H9 (cell line): ENCODE measurements at regions not wholly inside any gene's neighbourhood (a gene's known extent, or its start where the extent isn't known, plus 50 kb on each side); places are given as distances from the start of the nearest gene placed in this dataset.

Experiments
- DNase-seq: peaks from one replicate; pipeline ENCODE4 v3.0.0-alpha.2; 2017
- H2AFZ ChIP-seq: one replicate; pipeline ENCODE4 v1.6.1; 2013; ENCODE audit warnings: mild to moderate bottlenecking, low read length, control low read depth, moderate library complexity
- H2AK5ac ChIP-seq: 2 replicates; pipeline ENCODE4 v1.6.1; 2013; ENCODE audit warnings: low read length, control low read depth, mixed read lengths; ENCODE audit not compliant: insufficient read length
- H2BK120ac ChIP-seq: one replicate; pipeline ENCODE4 v1.6.1; 2013; ENCODE audit warnings: low read depth, mild to moderate bottlenecking, low read length, control low read depth, inconsistent platforms; ENCODE audit not compliant: poor library complexity, severe bottlenecking
- H2BK12ac ChIP-seq: 2 replicates; pipeline ENCODE4 v1.6.1; 2013; ENCODE audit warnings: low read length, control low read depth, mixed read lengths, low read depth; ENCODE audit not compliant: insufficient read length
- H2BK15ac ChIP-seq: 2 replicates; pipeline ENCODE4 v1.6.1; 2013; ENCODE audit warnings: low read depth, low read length, control low read depth
- H2BK20ac ChIP-seq: one replicate; pipeline ENCODE4 v1.6.1; 2013; ENCODE audit warnings: low read depth, mild to moderate bottlenecking, low read length, control low read depth, inconsistent platforms; ENCODE audit not compliant: poor library complexity, severe bottlenecking
- H2BK5ac ChIP-seq: 2 replicates; pipeline ENCODE4 v1.6.1; 2013; ENCODE audit warnings: low read length, control low read depth, mixed read lengths; ENCODE audit not compliant: insufficient read length
- H3K14ac ChIP-seq: 2 replicates; pipeline ENCODE4 v1.6.1; 2013; ENCODE audit warnings: low read length, control low read depth; ENCODE audit not compliant: insufficient read depth
- H3K18ac ChIP-seq: 2 replicates; pipeline ENCODE4 v1.6.1; 2013; ENCODE audit warnings: low read depth, mild to moderate bottlenecking, mixed read lengths, low read length, control low read depth; ENCODE audit not compliant: insufficient read length
- H3K23ac ChIP-seq: 2 replicates; pipeline ENCODE4 v1.6.1; 2013; ENCODE audit warnings: low read length, control low read depth, mixed read lengths, low read depth; ENCODE audit not compliant: insufficient read length
- H3K23me2 ChIP-seq: 2 replicates; pipeline ENCODE4 v1.6.1; 2013; ENCODE audit warnings: low read depth, mild to moderate bottlenecking, mixed read lengths, low read length, control low read depth; ENCODE audit not compliant: insufficient read length, poor library complexity, severe bottlenecking
- H3K27ac ChIP-seq: 2 replicates; pipeline ENCODE4 v1.5.1; 2013; ENCODE audit warnings: low read length, control low read depth, mixed read lengths, low read depth; ENCODE audit not compliant: insufficient read length
- H3K27me3 ChIP-seq: 2 replicates; pipeline ENCODE4 v1.6.1; 2013; ENCODE audit warnings: low read length, control low read depth, inconsistent platforms; ENCODE audit not compliant: insufficient read depth
- H3K4ac ChIP-seq: 2 replicates; pipeline ENCODE4 v1.6.1; 2013; ENCODE audit warnings: low read depth, mild to moderate bottlenecking, control low read depth, inconsistent platforms, low read length, moderate library complexity
- H3K4me1 ChIP-seq: 2 replicates; pipeline ENCODE4 v1.6.1; 2013; ENCODE audit warnings: low read length, control low read depth, inconsistent platforms; ENCODE audit not compliant: insufficient read depth
- H3K4me2 ChIP-seq: 2 replicates; pipeline ENCODE4 v1.6.1; 2013; ENCODE audit warnings: low read length, control low read depth, mixed read lengths; ENCODE audit not compliant: insufficient read length, insufficient read depth
- H3K56ac ChIP-seq: 2 replicates; pipeline ENCODE4 v1.6.1; 2013; ENCODE audit warnings: low read depth, mild to moderate bottlenecking, mixed read lengths, low read length, control low read depth; ENCODE audit not compliant: insufficient read length
- H3K79me1 ChIP-seq: 2 replicates; pipeline ENCODE4 v1.6.1; 2013; ENCODE audit warnings: low read depth, mild to moderate bottlenecking, moderate library complexity, low read length, control low read depth, inconsistent platforms; ENCODE audit not compliant: insufficient read depth, poor library complexity, severe bottlenecking
- H3K79me2 ChIP-seq: 2 replicates; pipeline ENCODE4 v1.6.1; 2013; ENCODE audit warnings: low read length, control low read depth, inconsistent platforms; ENCODE audit not compliant: insufficient read depth
- H3K9ac ChIP-seq: 2 replicates; pipeline ENCODE4 v1.6.1; 2013; ENCODE audit warnings: low read length, control low read depth, mixed read lengths; ENCODE audit not compliant: insufficient read length; ENCODE audit errors: extremely low read depth
- H3K9me3 ChIP-seq: one replicate; pipeline ENCODE4 v1.6.1; 2013; ENCODE audit warnings: low read depth, low read length, inconsistent platforms; ENCODE audit not compliant: control insufficient read depth
- H3T11ph ChIP-seq: one replicate; pipeline ENCODE4 v1.6.1; 2013; ENCODE audit warnings: mild to moderate bottlenecking, low read length, control low read depth, inconsistent platforms
- H4K20me1 ChIP-seq: one replicate; pipeline ENCODE4 v1.6.1; 2013; ENCODE audit not compliant: control insufficient read depth, insufficient read length, insufficient read depth
- H4K5ac ChIP-seq: 2 replicates; pipeline ENCODE4 v1.6.1; 2013; ENCODE audit warnings: low read depth, mild to moderate bottlenecking, mixed read lengths, low read length, control low read depth; ENCODE audit not compliant: insufficient read length
- H4K8ac ChIP-seq: replicated peaks from 2 replicates; pipeline ENCODE4 v1.6.1; 2013; ENCODE audit warnings: low read length, control low read depth, mixed read lengths, low read depth; ENCODE audit not compliant: insufficient read length
- H4K91ac ChIP-seq: 2 replicates; pipeline ENCODE4 v1.6.1; 2013; ENCODE audit warnings: low read depth, mild to moderate bottlenecking, moderate library complexity, mixed read lengths, low read length, control low read depth; ENCODE audit not compliant: insufficient read length
- H3K27ac Mint-ChIP-seq, 3 experiments: 2 replicates in 2 of 3; 3 replicates in 1 of 3; pipeline ENCODE4 v1.8.0; 2020 to 2021; ENCODE audit warnings: mixed read lengths in 3 of 3, mild to moderate bottlenecking in 1 of 3, moderate library complexity in 1 of 3
- H3K27me3 Mint-ChIP-seq: 2 replicates; pipeline ENCODE4 v1.8.0; 2021; ENCODE audit warnings: low read depth, mild to moderate bottlenecking, moderate library complexity, mixed read lengths
- H3K36me3 Mint-ChIP-seq, 3 experiments: 2 replicates in 2 of 3; 3 replicates in 1 of 3; pipeline ENCODE4 v1.8.0; 2020 to 2021; ENCODE audit warnings: low read depth in 3 of 3, mixed read lengths in 3 of 3; ENCODE audit not compliant: insufficient read depth in 1 of 3
- H3K4me1 Mint-ChIP-seq, 2 experiments: 2 replicates each; pipeline ENCODE4 v1.8.0; 2020; ENCODE audit warnings: mixed read lengths in 2 of 2
- H3K4me3 Mint-ChIP-seq, 2 experiments: 2 replicates in 1 of 2; 3 replicates in 1 of 2; pipeline ENCODE4 v1.8.0; 2020 to 2021; ENCODE audit warnings: mild to moderate bottlenecking in 2 of 2, mixed read lengths in 2 of 2, moderate library complexity in 1 of 2
- H3K9me3 Mint-ChIP-seq, 2 experiments: 2 replicates in 1 of 2; 3 replicates in 1 of 2; pipeline ENCODE4 v1.8.0; 2020; ENCODE audit warnings: mild to moderate bottlenecking in 2 of 2, mixed read lengths in 2 of 2, moderate library complexity in 1 of 2
- CTCF ChIP-seq: fragments of 200-600 bp; sonication (generic); conservative IDR thresholded peaks from 3 replicates; pipeline ENCODE4 v1.8.0; 2021; ENCODE audit warnings: antibody characterized with exemption, mild to moderate bottlenecking
- WGBS: extraction: QIAGEN DNeasy Blood & Tissue Kit; methylation state at CpG from one replicate; pipeline ENCODE4 v1.1.7; 2013; ENCODE audit warnings: missing lambda C conversion rate, low lambda C conversion rate, mixed read lengths; ENCODE audit not compliant: insufficient read length; ENCODE audit errors: extremely low coverage; 5-methylcytosine and 5-hydroxymethylcytosine counted together

DNA sequence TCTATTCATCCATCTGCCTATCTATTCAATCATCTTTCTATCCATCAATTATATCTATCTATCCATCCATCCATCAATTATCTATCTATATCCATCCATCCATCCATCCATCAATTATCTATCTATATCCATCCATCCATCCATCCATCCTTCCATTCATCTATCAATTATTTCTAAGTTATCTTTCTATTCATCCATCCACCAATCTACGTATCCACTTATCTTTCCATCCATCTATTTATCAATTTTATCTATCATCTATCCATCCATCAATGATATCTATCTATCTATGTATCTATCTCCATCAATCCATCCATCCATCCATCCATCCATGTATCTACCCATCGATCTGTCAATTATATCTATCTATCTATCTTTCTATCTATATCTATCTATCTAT, 158.4 kb upstream of the ZKSCAN2 start:
- Histone ChIP-seq H2BK5ac (no peak overlapping the region), H2BK120ac (no peak overlapping the region), H2BK20ac (no peak overlapping the region), H3K4me2 (no peak overlapping the region), H3K18ac (no peak overlapping the region), H3K14ac (no peak overlapping the region), H3K4ac (no peak overlapping the region), H4K20me1 (no peaks in the 10 kb centered on the region), H2AK5ac (no peak overlapping the region), H4K8ac (no peak overlapping the region), H3K4me1 (no peaks in the 10 kb centered on the region), H3K9me3 (no peaks in the 10 kb centered on the region), H3K56ac (no peak overlapping the region), H2BK12ac (no peak overlapping the region), H3T11ph (no peak overlapping the region), H3K27ac (no peak overlapping the region), H2AFZ (no peak overlapping the region), H3K23ac (no peak overlapping the region), H3K23me2 (no peaks in the 10 kb centered on the region), H3K27me3 (no peaks in the 10 kb centered on the region), H4K91ac (no peak overlapping the region), H4K5ac (no peak overlapping the region), H3K9ac (no peak overlapping the region), H3K79me1 (no peaks in the 10 kb centered on the region), H3K79me2 (no peaks in the 10 kb centered on the region), H2BK15ac (no peak overlapping the region)
- H3K27ac Mint-ChIP-seq: no peak overlapping the region
- whole genome bisulfite sequencing: 100% methylated on average over 2 of the region's 2 CpGs
- no peaks in the 10 kb centered on the region for H3K36me3 Mint-ChIP-seq
- H3K4me3 Mint-ChIP-seq: no peak overlapping the region
- TF ChIP-seq CTCF: no peak
- H3K27me3 Mint-ChIP-seq: no peaks in the 10 kb centered on the region
- H3K4me1 Mint-ChIP-seq: peaks cover 10 to 13% of the 10 kb centered on the region in 2 experiments; a peak in 3 of 4 replicates
- DNase-seq: no peak
- H3K9me3 Mint-ChIP-seq: no peaks in the 10 kb centered on the region
